Transverse colon (tissue), 4 donors: ENCODE measurements at regions not wholly inside any gene's neighbourhood (a gene's known extent, or its start where the extent isn't known, plus 50 kb on each side); places are given as distances from the start of the nearest gene placed in this dataset.
"Not testable (repeated sequence)": the region's sequence is repeated elsewhere in the genome, so short reads cannot be mapped to it uniquely, and the experiment has no call there.

Experiments
- DNase-seq: peaks from one replicate; pipeline ENCODE4 v3.0.0-alpha.2; 2019
- H3K27ac ChIP-seq, 4 donors: fragments of 200-600 bp; sonication (generic); 2 replicates each; pipeline ENCODE4 v1.5.1; 2016 to 2018; ENCODE audit warnings: inconsistent platforms in 4 of 4
- H3K27me3 ChIP-seq: fragments of 200-600 bp; sonication (generic); 2 replicates; pipeline ENCODE4 v1.5.1; 2017; ENCODE audit warnings: inconsistent platforms
- H3K36me3 ChIP-seq, 4 donors: fragments of 200-600 bp; sonication (generic); 2 replicates each; pipeline ENCODE4 v1.5.1; 2017 to 2019; ENCODE audit warnings: inconsistent platforms in 4 of 4
- H3K4me1 ChIP-seq, 4 donors: fragments of 200-600 bp; sonication (generic); 2 replicates each; pipeline ENCODE4 v1.5.1; 2017 to 2020; ENCODE audit warnings: inconsistent platforms in 4 of 4
- H3K4me3 ChIP-seq, 4 donors: fragments of 200-600 bp; sonication (generic); 1 replicate in 1 of 4; 2 replicates in 3 of 4; pipeline versions ENCODE4 v1.5.1 to v1.6.1; 2017 to 2019; ENCODE audit warnings: inconsistent platforms in 4 of 4
- H3K9me3 ChIP-seq, 2 donors: fragments of 200-600 bp; sonication (generic); 2 replicates each; pipeline ENCODE4 v1.5.1; 2017 to 2019; ENCODE audit warnings: inconsistent platforms in 2 of 2
- CTCF ChIP-seq, 5 experiments: fragments of 200-600 bp in 3 of 5; fragments of 450-650 bp in 2 of 5; sonication (generic) in 3 of 5; IDR thresholded peaks; 1 replicate in 2 of 5; 2 replicates in 3 of 5; pipeline ENCODE4 v1.5.1; 2016 to 2017; ENCODE audit warnings: antibody characterized with exemption in 5 of 5, inconsistent platforms in 3 of 5, mild to moderate bottlenecking in 2 of 5, moderate library complexity in 1 of 5
- EP300 ChIP-seq: sonication (generic); formaldehyde crosslinking; IDR thresholded peaks from one replicate; pipeline ENCODE4 v1.6.1; 2017; ENCODE audit warnings: antibody characterized with exemption, low read depth
- POLR2A ChIP-seq: fragments of 450-650 bp; IDR thresholded peaks from one replicate; pipeline ENCODE4 v1.6.1; 2016; ENCODE audit warnings: antibody characterized with exemption, mild to moderate bottlenecking, moderate library complexity
- POLR2AphosphoS5 ChIP-seq, 3 donors: sonication (generic); formaldehyde crosslinking; IDR thresholded peaks; one replicate each; pipeline ENCODE4 v1.6.1; 2016; ENCODE audit warnings: antibody characterized with exemption in 3 of 3
- WGBS, 2 donors: methylation state at CpG; one replicate each; pipeline ENCODE4 v1.1.5; 2018; ENCODE audit warnings: low coverage in 1 of 2; 5-methylcytosine and 5-hydroxymethylcytosine counted together
- in situ Hi-C, 4 donors: fragments of 200-750 bp; cut with MboI; loops; one replicate each; pipeline versions ENCODE4 v1.15.0 to v1.15.1; 2017; ENCODE audit warnings: low sequenced_read_pairs in 3 of 4, low pct_ligation_motif_present in 1 of 4, low pct_unique_long_range_greater_than_20kb in 1 of 4
- intact Hi-C: fragments of 100-400 bp; cut with DNase I; formaldehyde crosslinking; loops from one replicate; pipeline ENCODE4 v1.15.1; 2023; ENCODE audit warnings: low total_unique reads

GRCh38 chr1:113207019-113207418 lies 134.0 kb downstream of the LRIG2 start:
- intact Hi-C loops (no loop called here), in situ Hi-C loops (no loop called here)
- Histone ChIP-seq H3K36me3 (no peaks in the 10 kb centered on the region), H3K4me1 (peaks cover 12 to 36% (median 29%) of the 10 kb centered on the region in 4 donors), H3K27me3 (no peaks in the 10 kb centered on the region), H3K4me3 (no peak overlapping the region), H3K9me3 (no peaks in the 10 kb centered on the region), H3K27ac (no peak overlapping the region)
- WGBS, 2 donors: 42% methylated on average over 2 of the region's 2 CpGs; no CpG with 5 or more reads in 1 of the 2 donors
- no peak for DNase-seq
- no peak for TF ChIP-seq EP300
- TF ChIP-seq POLR2A: no peak
- TF ChIP-seq POLR2AphosphoS5 (IDR thresholded peaks at IDR 0.05): no peak
- TF ChIP-seq CTCF (IDR thresholded peaks at IDR 0.05): no peak

- no peaks in the 10 kb centered on the region for H3K27me3 ChIP-seq
- no peaks in the 10 kb centered on the region for H3K9me3 ChIP-seq
- DNase-seq: no peak
- in situ Hi-C loops: no loop called here
- H3K4me3 ChIP-seq: no peak overlapping the region
- peak overlapping the region in 1 of 4 donors; percentile 85 for H3K27ac ChIP-seq
- 89% methylated on average over 1 of the region's 1 CpG; no CpG with 5 or more reads in 1 of the 2 donors for WGBS, 2 donors
- peaks cover 12 to 37% (median 29%) of the 10 kb centered on the region in 4 donors for H3K4me1 ChIP-seq
- no peak for TF ChIP-seq POLR2A
- no peak for TF ChIP-seq CTCF (IDR thresholded peaks at IDR 0.05)
- TF ChIP-seq EP300: no peak
- TF ChIP-seq POLR2AphosphoS5 (IDR thresholded peaks at IDR 0.05): no peak
- H3K36me3 ChIP-seq: no peaks in the 10 kb centered on the region
- intact Hi-C loops: no loop called here
These were observed 134.5 kb downstream of the LRIG2 start for GRCh38 chr1:113207457-113207856.

GRCh38 chr1:113208425-113208824 lies 135.4 kb downstream of the LRIG2 start:
- intact Hi-C loops, H3K27me3 ChIP-seq, H3K4me3 ChIP-seq, H3K36me3 ChIP-seq, in situ Hi-C loops, H3K9me3 ChIP-seq: not testable (repeated sequence)
- DNase-seq: peak; percentile 77
- peak overlapping the region; percentile 82 to 89 (median 86) for H3K27ac ChIP-seq
- WGBS, 2 donors: 66 to 100% methylated on average over 1 to 9 of the region's 9 CpGs
- H3K4me1 ChIP-seq: peaks cover 12 to 37% (median 29%) of the 10 kb centered on the region in 4 donors

- DNase-seq: peak; percentile 77
- H3K4me1 ChIP-seq: peaks cover 12 to 37% (median 29%) of the 10 kb centered on the region in 4 donors
- intact Hi-C loops: no loop called here
- in situ Hi-C loops: no loop called here
- peak overlapping the region; percentile 82 to 89 (median 86) for H3K27ac ChIP-seq
- H3K27me3 ChIP-seq: no peaks in the 10 kb centered on the region
- 42% methylated on average over 4 of the region's 4 CpGs; no CpG with 5 or more reads in 1 of the 2 donors for WGBS, 2 donors
- no peak overlapping the region for H3K4me3 ChIP-seq
- no peaks in the 10 kb centered on the region for H3K36me3 ChIP-seq
- H3K9me3 ChIP-seq: no peaks in the 10 kb centered on the region
- peak; percentile 51 for TF ChIP-seq POLR2A
- no peak for TF ChIP-seq EP300
- TF ChIP-seq POLR2AphosphoS5 (IDR thresholded peaks at IDR 0.05): peak in 2 of 3 donors; percentile 60 to 77
- no peak for TF ChIP-seq CTCF (IDR thresholded peaks at IDR 0.05)
These were observed 137.2 kb downstream of the LRIG2 start for GRCh38 chr1:113210248-113210647.

GRCh38 chr1:113211467-113211866 lies 138.5 kb downstream of the LRIG2 start:
- 70 to 81% methylated on average over 5 of the region's 5 CpGs for WGBS, 2 donors
- in situ Hi-C loops (no loop called here), intact Hi-C loops (no loop called here)
- Histone ChIP-seq H3K27me3 (no peaks in the 10 kb centered on the region), H3K9me3 (no peaks in the 10 kb centered on the region), H3K36me3 (no peaks in the 10 kb centered on the region), H3K4me3 (no peak overlapping the region), H3K4me1 (peaks cover 12 to 37% (median 26%) of the 10 kb centered on the region in 4 donors), H3K27ac (peak overlapping the region; percentile 82 to 89 (median 86))
- TF ChIP-seq CTCF (IDR thresholded peaks at IDR 0.05): no peak
- no peak for TF ChIP-seq POLR2A
- no peak for TF ChIP-seq POLR2AphosphoS5 (IDR thresholded peaks at IDR 0.05)
- no peak for TF ChIP-seq EP300
- no peak for DNase-seq
